ENCODE measurements at regions not wholly inside any gene's neighbourhood (a gene's known extent, or its start where the extent isn't known, plus 50 kb on each side); places are given as distances from the start of the nearest gene placed in this dataset.
"Not testable (repeated sequence)": the region's sequence is repeated elsewhere in the genome, so short reads cannot be mapped to it uniquely, and the experiment has no call there.

- no peak for DNase-seq (ENCODE audit: low read depth)
Observed at GRCh38 chr15:39396979-39397615, 183.8 kb upstream of the THBS1 start.

GRCh38 chr15:39397883-39398282 is 183.0 kb upstream of the THBS1 start:
- no peak for DNase-seq (ENCODE audit: low read depth)

- no peak for DNase-seq (ENCODE audit: low read depth)
Observed at GRCh38 chr15:39399600-39399999, 181.3 kb upstream of the THBS1 start.

- no peak for DNase-seq (ENCODE audit: low read depth)
Observed at GRCh38 chr15:39400002-39400401, 180.9 kb upstream of the THBS1 start.

GRCh38 chr15:39400821-39401550 is 179.9 kb upstream of the THBS1 start:
- no peak for DNase-seq (ENCODE audit: low read depth)

- DNase-seq (ENCODE audit: low read depth): no peak
Observed at GRCh38 chr15:39403640-39404117, 177.2 kb upstream of the THBS1 start.

GRCh38 chr15:39404767-39405181 is 176.1 kb upstream of the THBS1 start:
- no peak for DNase-seq (ENCODE audit: low read depth)

GRCh38 chr15:39406485-39406884 is 174.4 kb upstream of the THBS1 start:
- DNase-seq (ENCODE audit: low read depth): no peak

- no peak for DNase-seq (ENCODE audit: low read depth)
Observed at GRCh38 chr15:39407116-39407515, 173.8 kb upstream of the THBS1 start.

GRCh38 chr15:39409876-39410530 is 170.9 kb upstream of the THBS1 start:
- DNase-seq (ENCODE audit: low read depth): no peak

- DNase-seq (ENCODE audit: low read depth): no peak
Observed at GRCh38 chr15:39411102-39411989, 169.5 kb upstream of the THBS1 start.

- no peak for DNase-seq (ENCODE audit: low read depth)
Observed at GRCh38 chr15:39413558-39413957, 167.3 kb upstream of the THBS1 start.

- DNase-seq (ENCODE audit: low read depth): no peak
Observed at GRCh38 chr15:39414201-39414600, 166.7 kb upstream of the THBS1 start.

GRCh38 chr15:39415634-39416033 is 165.2 kb upstream of the THBS1 start:
- no peak for DNase-seq (ENCODE audit: low read depth)

GRCh38 chr15:39416258-39416657 is 164.6 kb upstream of the THBS1 start:
- no peak for DNase-seq (ENCODE audit: low read depth)

GRCh38 chr15:39417366-39418134 is 163.3 kb upstream of the THBS1 start:
- DNase-seq (ENCODE audit: low read depth): no peak

GRCh38 chr15:39419651-39420050 is 161.2 kb upstream of the THBS1 start:
- DNase-seq (ENCODE audit: low read depth): no peak

GRCh38 chr15:39420123-39420852 is 160.6 kb upstream of the THBS1 start:
- not testable (repeated sequence) for DNase-seq (ENCODE audit: low read depth)

- DNase-seq (ENCODE audit: low read depth): not testable (repeated sequence)
Observed at GRCh38 chr15:39420853-39421192, 160.1 kb upstream of the THBS1 start.
